ENCODE measurements at regions not wholly inside any gene's neighbourhood (a gene's known extent, or its start where the extent isn't known, plus 50 kb on each side); places are given as distances from the start of the nearest gene placed in this dataset.
A peak's percentile ranks its signal among the peaks of the same experiment; 100 is the strongest.

- Histone ChIP-seq H3K4me3 (ENCODE audit: low read depth, low read length) (no peak overlapping the region), H3K27ac (ENCODE audit: low read depth, low read length) (no peak overlapping the region), H3K27me3 (ENCODE audit: control insufficient read depth, insufficient read depth, low read length) (no peaks in the 10 kb centered on the region), H3K9me3 (ENCODE audit: control insufficient read depth, insufficient read depth, low read length) (no peaks in the 10 kb centered on the region)
- CTCF ChIA-PET, result interaction anchor here (0.6 to 1.9 kb wide), 9 partner anchors 9 to 347 kb away, joined by 3 to 8 read pairs (median 4); no protein-coding TSS in a partner anchor
- peak; percentile 54 for TF ChIP-seq CTCF (IDR thresholded peaks at IDR 0.05; ENCODE audit: low read depth, low read length)
- no peak for DNase-seq (ENCODE audit: low read depth, low spot score)
- POLR2A ChIA-PET, result no interaction called here
These were observed 280.2 kb upstream of the SLC7A11 start for GRCh38 chr4:138522366-138522765.

- Histone ChIP-seq H3K4me3 (ENCODE audit: low read depth, low read length) (no peak overlapping the region), H3K27ac (ENCODE audit: low read depth, low read length) (no peak overlapping the region), H3K9me3 (ENCODE audit: control insufficient read depth, insufficient read depth, low read length) (no peaks in the 10 kb centered on the region), H3K27me3 (ENCODE audit: control insufficient read depth, insufficient read depth, low read length) (no peaks in the 10 kb centered on the region)
- no peak for TF ChIP-seq CTCF (IDR thresholded peaks at IDR 0.05; ENCODE audit: low read depth, low read length)
- no peak for DNase-seq (ENCODE audit: low read depth, low spot score)
- ChIA-PET CTCF (interaction anchor here (0.7 to 1.9 kb wide), 4 partner anchors 10 to 334 kb away, joined by 3 to 5 read pairs (median 3); no protein-coding TSS in a partner anchor), POLR2A (no interaction called here)
These were observed 279.7 kb upstream of the SLC7A11 start for GRCh38 chr4:138521809-138522208.

GRCh38 chr4:138519436-138519835, 277.3 kb upstream of the SLC7A11 start:
- TF ChIP-seq CTCF (IDR thresholded peaks at IDR 0.05; ENCODE audit: low read depth, low read length), result no peak
- H3K27me3 ChIP-seq (ENCODE audit: control insufficient read depth, insufficient read depth, low read length), result no peaks in the 10 kb centered on the region
- ChIA-PET CTCF (no interaction called here), POLR2A (no interaction called here)
- no peak for DNase-seq (ENCODE audit: low read depth, low spot score)
- no peak overlapping the region for H3K27ac ChIP-seq (ENCODE audit: low read depth, low read length)
- no peak overlapping the region for H3K4me3 ChIP-seq (ENCODE audit: low read depth, low read length)
- H3K9me3 ChIP-seq (ENCODE audit: control insufficient read depth, insufficient read depth, low read length), result no peaks in the 10 kb centered on the region

- H3K27ac ChIP-seq (ENCODE audit: low read depth, low read length), result no peak overlapping the region
These were observed 271.4 kb upstream of the SLC7A11 start for GRCh38 chr4:138513535-138513934.

GRCh38 chr4:138512756-138513155, 270.6 kb upstream of the SLC7A11 start:
- ChIA-PET CTCF (no interaction called here), POLR2A (no interaction called here)
- Histone ChIP-seq H3K9me3 (ENCODE audit: control insufficient read depth, insufficient read depth, low read length) (no peaks in the 10 kb centered on the region), H3K27me3 (ENCODE audit: control insufficient read depth, insufficient read depth, low read length) (no peaks in the 10 kb centered on the region), H3K27ac (ENCODE audit: low read depth, low read length) (no peak overlapping the region), H3K4me3 (ENCODE audit: low read depth, low read length) (no peak overlapping the region)
- no peak for TF ChIP-seq CTCF (IDR thresholded peaks at IDR 0.05; ENCODE audit: low read depth, low read length)
- no peak for DNase-seq (ENCODE audit: low read depth, low spot score)

More at GRCh38 chr4:138513535-138513934, 271.4 kb upstream of the SLC7A11 start:
- POLR2A ChIA-PET, result no interaction called here
- no peaks in the 10 kb centered on the region for H3K9me3 ChIP-seq (ENCODE audit: control insufficient read depth, insufficient read depth, low read length)
- TF ChIP-seq CTCF (IDR thresholded peaks at IDR 0.05; ENCODE audit: low read depth, low read length), result no peak
- DNase-seq (ENCODE audit: low read depth, low spot score), result no peak
- CTCF ChIA-PET, result no interaction called here
- no peak overlapping the region for H3K4me3 ChIP-seq (ENCODE audit: low read depth, low read length)
- H3K27me3 ChIP-seq (ENCODE audit: control insufficient read depth, insufficient read depth, low read length), result no peaks in the 10 kb centered on the region
